ENCODE measurements at regions not wholly inside any gene's neighbourhood (a gene's known extent, or its start where the extent isn't known, plus 50 kb on each side); places are given as distances from the start of the nearest gene placed in this dataset.

GRCh38 chr5:40384782-40385390 lies 294.8 kb upstream of the PTGER4 start:
- TF ChIP-seq CTCF (conservative IDR thresholded peaks at IDR 0.05) (no peak), ZFX (IDR thresholded peaks at IDR 0.05) (no peak)
